Transverse colon (tissue), 4 donors: ENCODE measurements at regions not wholly inside any gene's neighbourhood (a gene's known extent, or its start where the extent isn't known, plus 50 kb on each side); places are given as distances from the start of the nearest gene placed in this dataset.

Experiments
- DNase-seq: peaks from one replicate; pipeline ENCODE4 v3.0.0-alpha.2; 2019
- H3K27ac ChIP-seq, 4 donors: fragments of 200-600 bp; sonication (generic); 2 replicates each; pipeline ENCODE4 v1.5.1; 2016 to 2018; ENCODE audit warnings: inconsistent platforms in 4 of 4
- H3K27me3 ChIP-seq: fragments of 200-600 bp; sonication (generic); 2 replicates; pipeline ENCODE4 v1.5.1; 2017; ENCODE audit warnings: inconsistent platforms
- H3K36me3 ChIP-seq, 4 donors: fragments of 200-600 bp; sonication (generic); 2 replicates each; pipeline ENCODE4 v1.5.1; 2017 to 2019; ENCODE audit warnings: inconsistent platforms in 4 of 4
- H3K4me1 ChIP-seq, 4 donors: fragments of 200-600 bp; sonication (generic); 2 replicates each; pipeline ENCODE4 v1.5.1; 2017 to 2020; ENCODE audit warnings: inconsistent platforms in 4 of 4
- H3K4me3 ChIP-seq, 4 donors: fragments of 200-600 bp; sonication (generic); 1 replicate in 1 of 4; 2 replicates in 3 of 4; pipeline versions ENCODE4 v1.5.1 to v1.6.1; 2017 to 2019; ENCODE audit warnings: inconsistent platforms in 4 of 4
- H3K9me3 ChIP-seq, 2 donors: fragments of 200-600 bp; sonication (generic); 2 replicates each; pipeline ENCODE4 v1.5.1; 2017 to 2019; ENCODE audit warnings: inconsistent platforms in 2 of 2
- EP300 ChIP-seq: sonication (generic); formaldehyde crosslinking; IDR thresholded peaks from one replicate; pipeline ENCODE4 v1.6.1; 2017; ENCODE audit warnings: antibody characterized with exemption, low read depth
- POLR2A ChIP-seq: fragments of 450-650 bp; IDR thresholded peaks from one replicate; pipeline ENCODE4 v1.6.1; 2016; ENCODE audit warnings: antibody characterized with exemption, mild to moderate bottlenecking, moderate library complexity
- POLR2AphosphoS5 ChIP-seq, 3 donors: sonication (generic); formaldehyde crosslinking; IDR thresholded peaks; one replicate each; pipeline ENCODE4 v1.6.1; 2016; ENCODE audit warnings: antibody characterized with exemption in 3 of 3
- WGBS, 2 donors: methylation state at CpG; one replicate each; pipeline ENCODE4 v1.1.5; 2018; ENCODE audit warnings: low coverage in 1 of 2; 5-methylcytosine and 5-hydroxymethylcytosine counted together
- in situ Hi-C, 4 donors: fragments of 200-750 bp; cut with MboI; loops; one replicate each; pipeline versions ENCODE4 v1.15.0 to v1.15.1; 2017; ENCODE audit warnings: low sequenced_read_pairs in 3 of 4, low pct_ligation_motif_present in 1 of 4, low pct_unique_long_range_greater_than_20kb in 1 of 4
- intact Hi-C: fragments of 100-400 bp; cut with DNase I; formaldehyde crosslinking; loops from one replicate; pipeline ENCODE4 v1.15.1; 2023; ENCODE audit warnings: low total_unique reads
- TF ChIP-seq, protein P1 (sequence below), 5 experiments: fragments of 200-600 bp in 3 of 5; fragments of 450-650 bp in 2 of 5; sonication (generic) in 3 of 5; IDR thresholded peaks; 1 replicate in 2 of 5; 2 replicates in 3 of 5; pipeline ENCODE4 v1.5.1; 2016 to 2017; ENCODE audit warnings: antibody characterized with exemption in 5 of 5, inconsistent platforms in 3 of 5, mild to moderate bottlenecking in 2 of 5, moderate library complexity in 1 of 5

DNA sequence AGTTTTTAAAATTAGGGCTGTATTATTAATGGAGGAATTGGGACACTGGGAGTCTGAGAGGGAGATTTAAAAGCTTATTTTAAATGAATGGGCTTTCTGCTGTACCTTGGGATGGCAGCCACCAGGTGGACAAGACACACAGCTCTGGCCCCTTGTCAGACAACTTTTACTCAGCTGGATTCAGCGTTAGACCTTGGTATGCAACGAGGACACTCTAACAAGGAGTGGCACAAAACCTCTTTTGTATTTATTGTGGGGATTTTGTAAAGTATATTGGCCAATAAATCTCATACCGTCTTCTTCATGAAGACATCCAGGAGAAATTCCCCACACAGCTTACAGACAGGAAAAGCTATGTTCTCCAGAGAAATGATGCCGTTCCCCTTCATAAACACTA, 105.7 kb downstream of the LCA5 start:
- H3K27me3 ChIP-seq, result no peaks in the 10 kb centered on the region
- intact Hi-C loops (no loop called here), in situ Hi-C loops (no loop called here)
- no peaks in the 10 kb centered on the region for H3K36me3 ChIP-seq
- DNase-seq, result no peak
- 27 to 33% methylated on average over 4 of the region's 4 CpGs for WGBS, 2 donors
- no peak overlapping the region for H3K4me3 ChIP-seq
- no peak for TF ChIP-seq EP300
- TF ChIP-seq POLR2AphosphoS5 (IDR thresholded peaks at IDR 0.05), result no peak
- TF ChIP-seq POLR2A, result no peak
- TF ChIP-seq, protein P1, sequence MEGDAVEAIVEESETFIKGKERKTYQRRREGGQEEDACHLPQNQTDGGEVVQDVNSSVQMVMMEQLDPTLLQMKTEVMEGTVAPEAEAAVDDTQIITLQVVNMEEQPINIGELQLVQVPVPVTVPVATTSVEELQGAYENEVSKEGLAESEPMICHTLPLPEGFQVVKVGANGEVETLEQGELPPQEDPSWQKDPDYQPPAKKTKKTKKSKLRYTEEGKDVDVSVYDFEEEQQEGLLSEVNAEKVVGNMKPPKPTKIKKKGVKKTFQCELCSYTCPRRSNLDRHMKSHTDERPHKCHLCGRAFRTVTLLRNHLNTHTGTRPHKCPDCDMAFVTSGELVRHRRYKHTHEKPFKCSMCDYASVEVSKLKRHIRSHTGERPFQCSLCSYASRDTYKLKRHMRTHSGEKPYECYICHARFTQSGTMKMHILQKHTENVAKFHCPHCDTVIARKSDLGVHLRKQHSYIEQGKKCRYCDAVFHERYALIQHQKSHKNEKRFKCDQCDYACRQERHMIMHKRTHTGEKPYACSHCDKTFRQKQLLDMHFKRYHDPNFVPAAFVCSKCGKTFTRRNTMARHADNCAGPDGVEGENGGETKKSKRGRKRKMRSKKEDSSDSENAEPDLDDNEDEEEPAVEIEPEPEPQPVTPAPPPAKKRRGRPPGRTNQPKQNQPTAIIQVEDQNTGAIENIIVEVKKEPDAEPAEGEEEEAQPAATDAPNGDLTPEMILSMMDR (IDR thresholded peaks at IDR 0.05), result peak in 2 of 5 experiments; percentile 9 to 14
- H3K4me1 ChIP-seq, result no peaks in the 10 kb centered on the region
- H3K27ac ChIP-seq, result no peak overlapping the region
- H3K9me3 ChIP-seq, result no peaks in the 10 kb centered on the region

GRCh38 chr6:79430913-79431536, 106.2 kb downstream of the LCA5 start:
- no peaks in the 10 kb centered on the region for H3K9me3 ChIP-seq
- intact Hi-C loops, result no loop called here
- no peak overlapping the region for H3K4me3 ChIP-seq
- H3K27me3 ChIP-seq, result no peaks in the 10 kb centered on the region
- no peaks in the 10 kb centered on the region for H3K36me3 ChIP-seq
- in situ Hi-C loops, result no loop called here
- H3K27ac ChIP-seq, result no peak overlapping the region
- H3K4me1 ChIP-seq, result no peaks in the 10 kb centered on the region
- WGBS, 2 donors, result 80 to 94% methylated on average over 4 to 13 of the region's 13 CpGs
- TF ChIP-seq EP300, result no peak
- no peak for TF ChIP-seq POLR2AphosphoS5 (IDR thresholded peaks at IDR 0.05)
- no peak for TF ChIP-seq POLR2A
- TF ChIP-seq, protein P1 (IDR thresholded peaks at IDR 0.05), result no peak
- DNase-seq, result no peak

- DNase-seq, result no peak
- H3K36me3 ChIP-seq, result no peaks in the 10 kb centered on the region
- no peak overlapping the region for H3K4me3 ChIP-seq
- TF ChIP-seq EP300 (no peak), POLR2A (no peak), POLR2AphosphoS5 (IDR thresholded peaks at IDR 0.05) (no peak)
- TF ChIP-seq, protein P1 (IDR thresholded peaks at IDR 0.05), result no peak
- 98 to 100% methylated on average over 1 to 2 of the region's 2 CpGs for WGBS, 2 donors
- no peaks in the 10 kb centered on the region for H3K9me3 ChIP-seq
- H3K4me1 ChIP-seq, result no peaks in the 10 kb centered on the region
- intact Hi-C loops, result no loop called here
- in situ Hi-C loops, result no loop called here
- no peak overlapping the region for H3K27ac ChIP-seq
- no peaks in the 10 kb centered on the region for H3K27me3 ChIP-seq
Observed at GRCh38 chr6:79427721-79428120, 109.5 kb downstream of the LCA5 start.

GRCh38 chr6:79426625-79427278, 110.5 kb downstream of the LCA5 start:
- WGBS, 2 donors, result 81 to 90% methylated on average over 3 to 5 of the region's 5 CpGs
- no peak for DNase-seq
- H3K4me1 ChIP-seq, result peaks cover 0 to 6% (median 0%) of the 10 kb centered on the region in 4 donors
- no peaks in the 10 kb centered on the region for H3K36me3 ChIP-seq
- intact Hi-C loops, result no loop called here
- in situ Hi-C loops, result no loop called here
- no peaks in the 10 kb centered on the region for H3K9me3 ChIP-seq
- TF ChIP-seq POLR2A (no peak), EP300 (no peak), POLR2AphosphoS5 (IDR thresholded peaks at IDR 0.05) (no peak)
- TF ChIP-seq, protein P1 (IDR thresholded peaks at IDR 0.05), result no peak
- H3K4me3 ChIP-seq, result no peak overlapping the region
- no peak overlapping the region for H3K27ac ChIP-seq
- H3K27me3 ChIP-seq, result no peaks in the 10 kb centered on the region
